ENCODE measurements at regions not wholly inside any gene's neighbourhood (a gene's known extent, or its start where the extent isn't known, plus 50 kb on each side); places are given as distances from the start of the nearest gene placed in this dataset.
A peak's percentile ranks its signal among the peaks of the same experiment; 100 is the strongest.

GRCh38 chr7:88402529-88402928, 95.8 kb upstream of the STEAP4 start:
- no peak for DNase-seq

- peak; percentile 43 for DNase-seq
Observed at GRCh38 chr7:88401009-88401623, 94.4 kb upstream of the STEAP4 start.

- no peak for DNase-seq
Observed at GRCh38 chr7:88399696-88400240, 93.1 kb upstream of the STEAP4 start.

GRCh38 chr7:88399036-88399435, 92.3 kb upstream of the STEAP4 start:
- DNase-seq: no peak

- DNase-seq: no peak
Observed at GRCh38 chr7:88398459-88398858, 91.8 kb upstream of the STEAP4 start.

GRCh38 chr7:88396948-88397322, 90.2 kb upstream of the STEAP4 start:
- no peak for DNase-seq

GRCh38 chr7:88396295-88396947, 89.7 kb upstream of the STEAP4 start:
- DNase-seq: no peak

- no peak for DNase-seq
Observed at GRCh38 chr7:88395715-88396114, 89.0 kb upstream of the STEAP4 start.

- DNase-seq: no peak
Observed at GRCh38 chr7:88391247-88391646, 84.6 kb upstream of the STEAP4 start.

- no peak for DNase-seq
Observed at GRCh38 chr7:88387368-88387767, 80.7 kb upstream of the STEAP4 start.

- no peak for DNase-seq
Observed at GRCh38 chr7:88386665-88387156, 80.0 kb upstream of the STEAP4 start.

GRCh38 chr7:88377434-88377833, 70.7 kb upstream of the STEAP4 start:
- DNase-seq: no peak

- DNase-seq: no peak
Observed at GRCh38 chr7:88368686-88369085, 62.0 kb upstream of the STEAP4 start.

- DNase-seq: no peak
Observed at GRCh38 chr7:88366845-88367244, 60.2 kb upstream of the STEAP4 start.

- no peak for DNase-seq
Observed at GRCh38 chr7:88363869-88364268, 57.2 kb upstream of the STEAP4 start.

GRCh38 chr7:88363249-88363648, 56.6 kb upstream of the STEAP4 start:
- DNase-seq: no peak

- no peak for DNase-seq
Observed at GRCh38 chr7:88361357-88361756, 54.7 kb upstream of the STEAP4 start.

- no peak for DNase-seq
Observed at GRCh38 chr7:88358881-88359280, 52.2 kb upstream of the STEAP4 start.

- no peak for DNase-seq
Observed at GRCh38 chr7:88358526-88358838, 51.8 kb upstream of the STEAP4 start.

GRCh38 chr7:88357781-88358525, 51.3 kb upstream of the STEAP4 start:
- DNase-seq: no peak

- no peak for DNase-seq
Observed at GRCh38 chr7:88357294-88357693, 50.6 kb upstream of the STEAP4 start.

Measured in NCI-H1092 treated with DMSO at 0.1 percent for 48 hours (cell line).